Stimulated activated CD4-positive, alpha-beta T cell treated with anti-CD3 and anti-CD28 coated beads, Interleukin-1b, Interleukin-23, amount 100 ng/mL, for 4 hours (primary cell): ENCODE measurements at regions not wholly inside any gene's neighbourhood (a gene's known extent, or its start where the extent isn't known, plus 50 kb on each side); places are given as distances from the start of the nearest gene placed in this dataset.
"Not testable (repeated sequence)": the region's sequence is repeated elsewhere in the genome, so short reads cannot be mapped to it uniquely, and the experiment has no call there.

Experiments used
- DNase-seq, 2 donors: peaks; one replicate each; pipeline ENCODE4 v3.0.0-alpha.2; 2020; ENCODE audit warnings: low read depth in 2 of 2

- DNase-seq, result peak; percentile 66 to 82
Observed at GRCh38 chr11:16605894-16606783, 132.3 kb upstream of the C11orf58 start.

- no peak for DNase-seq
Observed at GRCh38 chr11:16605389-16605893, 133.0 kb upstream of the C11orf58 start.

- DNase-seq, result no peak
Observed at GRCh38 chr11:16604794-16605388, 133.6 kb upstream of the C11orf58 start.

- DNase-seq, result no peak
Observed at GRCh38 chr11:16603890-16604793, 134.3 kb upstream of the C11orf58 start.

GRCh38 chr11:16603245-16603644 is 135.2 kb upstream of the C11orf58 start:
- DNase-seq, result no peak

- DNase-seq, result no peak
Observed at GRCh38 chr11:16598906-16599305, 139.5 kb upstream of the C11orf58 start.

- DNase-seq, result no peak
Observed at GRCh38 chr11:16598032-16598431, 140.4 kb upstream of the C11orf58 start.

GRCh38 chr11:16596231-16596630 is 142.2 kb upstream of the C11orf58 start:
- no peak for DNase-seq

- no peak for DNase-seq
Observed at GRCh38 chr11:16591157-16591556, 147.3 kb upstream of the C11orf58 start.

- no peak for DNase-seq
Observed at GRCh38 chr11:16587670-16588069, 150.8 kb upstream of the C11orf58 start.

- DNase-seq, result no peak
Observed at GRCh38 chr11:16584569-16584968, 153.9 kb upstream of the C11orf58 start.

GRCh38 chr11:16581078-16581477 is 157.4 kb upstream of the C11orf58 start:
- not testable (repeated sequence) for DNase-seq

- no peak for DNase-seq
Observed at GRCh38 chr11:16577490-16577889, 161.0 kb upstream of the C11orf58 start.

- not testable (repeated sequence) for DNase-seq
Observed at GRCh38 chr11:16574889-16575288, 163.6 kb upstream of the C11orf58 start.

GRCh38 chr11:16572945-16573344 is 165.5 kb upstream of the C11orf58 start:
- DNase-seq, result no peak

- DNase-seq, result no peak
Observed at GRCh38 chr11:16561150-16561549, 177.3 kb upstream of the C11orf58 start.

GRCh38 chr11:16558494-16558893 is 180.0 kb upstream of the C11orf58 start:
- DNase-seq, result no peak

- DNase-seq, result no peak
Observed at GRCh38 chr11:16555956-16556355, 182.5 kb upstream of the C11orf58 start.

- no peak for DNase-seq
Observed at GRCh38 chr11:16554361-16554760, 184.1 kb upstream of the C11orf58 start.

- no peak for DNase-seq
Observed at GRCh38 chr11:16547879-16548278, 190.6 kb upstream of the C11orf58 start.

GRCh38 chr11:16543642-16544041 is 187.3 kb upstream of the SOX6 start:
- DNase-seq, result no peak

- DNase-seq, result no peak
Observed at GRCh38 chr11:16542353-16542752, 186.0 kb upstream of the SOX6 start.
